ENCODE measurements at regions not wholly inside any gene's neighbourhood (a gene's known extent, or its start where the extent isn't known, plus 50 kb on each side); places are given as distances from the start of the nearest gene placed in this dataset.

- no peak for DNase-seq
Observed at GRCh38 chr1:68291688-68292384, 59.5 kb upstream of the WLS start.

- DNase-seq, result no peak
Observed at GRCh38 chr1:68287241-68287640, 54.9 kb upstream of the WLS start.

- DNase-seq, result no peak
Observed at GRCh38 chr1:68285046-68285445, 52.7 kb upstream of the WLS start.

- no peak for DNase-seq
Observed at GRCh38 chr1:68281946-68282615, 49.8 kb upstream of the WLS start.
